Esophagus squamous epithelium (tissue), 5 donors: ENCODE measurements at regions not wholly inside any gene's neighbourhood (a gene's known extent, or its start where the extent isn't known, plus 50 kb on each side); places are given as distances from the start of the nearest gene placed in this dataset.
"Not testable (repeated sequence)": the region's sequence is repeated elsewhere in the genome, so short reads cannot be mapped to it uniquely, and the experiment has no call there.

ENCODE experiments used
- DNase-seq: peaks from one replicate; lab custom pipeline; 2025; lab: John Stamatoyannopoulos, UW
- H3K27ac ChIP-seq, 4 donors: fragments of 200-600 bp; sonication (generic); one replicate each; pipeline ENCODE4 v1.5.1; 2016 to 2019; ENCODE audit warnings: mild to moderate bottlenecking in 1 of 4
- H3K27me3 ChIP-seq, 4 donors: fragments of 200-600 bp; sonication (generic); 1 replicate in 3 of 4; 2 replicates in 1 of 4; pipeline versions ENCODE4 v1.5.1 to v1.6.0; 2017 to 2021; ENCODE audit warnings: antibody characterized with exemption in 1 of 4
- H3K36me3 ChIP-seq, 3 donors: fragments of 200-600 bp; sonication (generic); one replicate each; pipeline ENCODE4 v1.5.1; 2016 to 2019
- H3K4me1 ChIP-seq, 3 donors: fragments of 200-600 bp; sonication (generic); one replicate each; pipeline ENCODE4 v1.5.1; 2017 to 2019
- H3K4me3 ChIP-seq, 4 donors: fragments of 200-600 bp; sonication (generic); 1 replicate in 3 of 4; 2 replicates in 1 of 4; pipeline ENCODE4 v1.5.1; 2016 to 2019; ENCODE audit warnings: mild to moderate bottlenecking in 2 of 4, moderate library complexity in 1 of 4
- H3K9me3 ChIP-seq, 3 donors: fragments of 200-600 bp; sonication (generic); one replicate each; pipeline ENCODE4 v1.5.1; 2016 to 2019
- CTCF ChIP-seq, 6 experiments: fragments of 450-650 bp in 4 of 6; fragments of 200-600 bp in 2 of 6; sonication (generic) in 2 of 6; IDR thresholded peaks; one replicate each; pipeline ENCODE4 v1.5.1; 2016 to 2019; ENCODE audit warnings: antibody characterized with exemption in 6 of 6, mild to moderate bottlenecking in 4 of 6, moderate library complexity in 4 of 6
- POLR2A ChIP-seq, 4 donors: fragments of 450-650 bp; IDR thresholded peaks; one replicate each; pipeline ENCODE4 v1.6.1; 2017; ENCODE audit warnings: antibody characterized with exemption in 4 of 4, mild to moderate bottlenecking in 4 of 4, moderate library complexity in 3 of 4
- WGBS, 2 donors: methylation state at CpG; one replicate each; pipeline ENCODE4 v1.1.5; 2018; 5-methylcytosine and 5-hydroxymethylcytosine counted together
- intact Hi-C: fragments of 100-400 bp; cut with DNase I; formaldehyde crosslinking; loops from one replicate; pipeline ENCODE4 v1.15.0; 2022
- donor health status: DM: yes; HTN: yes; CAD: no.

GRCh38 chr14:21768875-21769257, 95.2 kb upstream of the OR4E1 start:
- H3K4me3 ChIP-seq, result no peak overlapping the region
- H3K36me3 ChIP-seq, result no peaks in the 10 kb centered on the region
- peaks cover 0 to 4% (median 0%) of the 10 kb centered on the region in 4 donors for H3K27me3 ChIP-seq
- intact Hi-C loops, result no loop called here
- H3K9me3 ChIP-seq, result no peaks in the 10 kb centered on the region
- TF ChIP-seq POLR2A (IDR thresholded peaks at IDR 0.05) (no peak), CTCF (IDR thresholded peaks at IDR 0.05) (no peak)
- no peak for DNase-seq
- H3K27ac ChIP-seq, result no peak overlapping the region
- peaks cover 0 to 22% (median 0%) of the 10 kb centered on the region in 3 donors for H3K4me1 ChIP-seq
- 47 to 62% methylated on average over 2 of the region's 2 CpGs for WGBS, 2 donors

GRCh38 chr14:21768116-21768874, 94.7 kb upstream of the OR4E1 start:
- Histone ChIP-seq H3K4me3 (no peak overlapping the region), H3K27me3 (no peaks in the 10 kb centered on the region), H3K4me1 (peaks cover 0 to 22% (median 0%) of the 10 kb centered on the region in 3 donors), H3K9me3 (no peaks in the 10 kb centered on the region), H3K36me3 (no peaks in the 10 kb centered on the region), H3K27ac (no peak overlapping the region)
- intact Hi-C loops, result no loop called here
- WGBS, 2 donors, result 4 to 46% methylated on average over 2 to 5 of the region's 5 CpGs
- DNase-seq, result no peak
- TF ChIP-seq POLR2A (IDR thresholded peaks at IDR 0.05), result no peak
- peak in 1 of 6 experiments; percentile 46 for TF ChIP-seq CTCF (IDR thresholded peaks at IDR 0.05)

- H3K4me1 ChIP-seq, intact Hi-C loops, H3K9me3 ChIP-seq, DNase-seq, H3K36me3 ChIP-seq, H3K27ac ChIP-seq, H3K4me3 ChIP-seq, H3K27me3 ChIP-seq: not testable (repeated sequence)
- WGBS, 2 donors, result no CpG with 5 or more reads among the region's 6 CpGs
Measured at GRCh38 chr14:21760360-21760759, 86.7 kb upstream of the OR4E1 start.

- H3K9me3 ChIP-seq, result no peaks in the 10 kb centered on the region
- TF ChIP-seq POLR2A (IDR thresholded peaks at IDR 0.05), result no peak
- TF ChIP-seq CTCF (IDR thresholded peaks at IDR 0.05), result no peak
- H3K4me3 ChIP-seq, result no peak overlapping the region
- intact Hi-C loops, result no loop called here
- no peak for DNase-seq
- H3K27ac ChIP-seq, result no peak overlapping the region
- H3K36me3 ChIP-seq, result no peaks in the 10 kb centered on the region
- H3K4me1 ChIP-seq, result no peaks in the 10 kb centered on the region
- 71 to 74% methylated on average over 5 of the region's 5 CpGs for WGBS, 2 donors
- no peaks in the 10 kb centered on the region for H3K27me3 ChIP-seq
Measured at GRCh38 chr14:21749306-21749868, 75.8 kb upstream of the OR4E1 start.

- WGBS, 2 donors, result 13 to 20% methylated on average over 5 of the region's 5 CpGs
Measured at GRCh38 chr14:21748869-21749303, 75.3 kb upstream of the OR4E1 start.

More at GRCh38 chr14:21748869-21749303, 75.3 kb upstream of the OR4E1 start:
- intact Hi-C loops, result no loop called here
- no peak overlapping the region for H3K4me3 ChIP-seq
- no peak for DNase-seq
- no peaks in the 10 kb centered on the region for H3K4me1 ChIP-seq
- H3K27ac ChIP-seq, result no peak overlapping the region
- H3K9me3 ChIP-seq, result no peaks in the 10 kb centered on the region
- no peak for TF ChIP-seq POLR2A (IDR thresholded peaks at IDR 0.05)
- TF ChIP-seq CTCF (IDR thresholded peaks at IDR 0.05), result peak; percentile 20 to 54 (median 33)
- no peaks in the 10 kb centered on the region for H3K36me3 ChIP-seq
- H3K27me3 ChIP-seq, result no peaks in the 10 kb centered on the region
